A673 (cell line): ENCODE measurements at regions not wholly inside any gene's neighbourhood (a gene's known extent, or its start where the extent isn't known, plus 50 kb on each side); places are given as distances from the start of the nearest gene placed in this dataset.

Experiments
- BruUV-seq: library from RNA; stranded (reverse); fragments of 400-500 nt; replicated peaks from 2 replicates; lab custom pipeline; 2021; lab: Mats Ljungman, UMichigan
- CTCF ChIA-PET: fragments of 300-600 bp; sonication (Branson Sonifier 250); formaldehyde crosslinking; loops from one replicate; lab custom pipeline; 2022; ENCODE audit warnings: antibody characterized with exemption; lab: Charles Lee
- POLR2A ChIA-PET: fragments of 300-600 bp; sonication (Branson Sonifier 250); formaldehyde crosslinking; loops from one replicate; lab custom pipeline; 2022; ENCODE audit warnings: antibody characterized with exemption; ENCODE audit not compliant: low non-redundant PET; lab: Charles Lee
- DNase-seq: peaks from one replicate; pipeline ENCODE4 v3.0.0-alpha.2; 2015; ENCODE audit warnings: low spot score
- H3K27ac ChIP-seq: fragments of 200-600 bp; sonication (generic); 2 replicates; pipeline ENCODE4 v1.5.1; 2016; ENCODE audit warnings: mixed run types, low read depth, mild to moderate bottlenecking, mixed read lengths, antibody characterized with exemption, low read length; ENCODE audit not compliant: poor library complexity, severe bottlenecking
- H3K27me3 ChIP-seq: fragments of 200-600 bp; sonication (generic); replicated peaks from 2 replicates; pipeline ENCODE4 v1.6.1; 2017; ENCODE audit warnings: mixed run types, low read depth, mild to moderate bottlenecking, mixed read lengths, antibody characterized with exemption, low read length; ENCODE audit not compliant: insufficient read depth, poor library complexity
- H3K36me3 ChIP-seq: fragments of 200-600 bp; sonication (generic); 2 replicates; pipeline ENCODE4 v1.6.1; 2016; ENCODE audit warnings: mixed run types, mild to moderate bottlenecking, mixed read lengths, antibody characterized with exemption, low read length; ENCODE audit not compliant: insufficient read depth, poor library complexity, severe bottlenecking
- H3K4me1 ChIP-seq: fragments of 200-600 bp; sonication (generic); 2 replicates; pipeline ENCODE4 v1.6.1; 2017; ENCODE audit warnings: mixed run types, mild to moderate bottlenecking, mixed read lengths, antibody characterized with exemption, low read length; ENCODE audit not compliant: insufficient read depth, poor library complexity, severe bottlenecking
- H3K4me3 ChIP-seq: fragments of 200-600 bp; sonication (generic); 2 replicates; pipeline ENCODE4 v1.5.1; 2016; ENCODE audit warnings: low read depth, mixed run types, mild to moderate bottlenecking, mixed read lengths, low read length; ENCODE audit not compliant: poor library complexity, severe bottlenecking
- H3K9me3 ChIP-seq: fragments of 200-600 bp; sonication (generic); 2 replicates; pipeline ENCODE4 v1.6.1; 2016; ENCODE audit warnings: mixed run types, low read depth, mild to moderate bottlenecking, mixed read lengths, antibody characterized with exemption, low read length; ENCODE audit not compliant: poor library complexity, severe bottlenecking
- EZH2 ChIP-seq: fragments of 200-600 bp; sonication (generic); IDR thresholded peaks from 2 replicates; pipeline ENCODE4 v1.6.1; 2017; ENCODE audit warnings: borderline replicate concordance, low read depth, mild to moderate bottlenecking, mixed read lengths, antibody characterized with exemption, low read length; ENCODE audit not compliant: poor library complexity, severe bottlenecking
- intact Hi-C: fragments of 100-400 bp; cut with micrococcal nuclease; formaldehyde crosslinking; loops from one replicate; pipeline ENCODE4 v1.10.0; 2022; ENCODE audit not compliant: unreplicated experiment
- TF ChIP-seq, protein P1 (sequence below): fragments of 300-800, 200-600 bp; sonication (generic); conservative IDR thresholded peaks from 2 replicates; pipeline ENCODE4 v1.5.1; 2017; ENCODE audit warnings: low read depth, mild to moderate bottlenecking, antibody characterized with exemption, low read length, moderate library complexity, mixed read lengths

DNA sequence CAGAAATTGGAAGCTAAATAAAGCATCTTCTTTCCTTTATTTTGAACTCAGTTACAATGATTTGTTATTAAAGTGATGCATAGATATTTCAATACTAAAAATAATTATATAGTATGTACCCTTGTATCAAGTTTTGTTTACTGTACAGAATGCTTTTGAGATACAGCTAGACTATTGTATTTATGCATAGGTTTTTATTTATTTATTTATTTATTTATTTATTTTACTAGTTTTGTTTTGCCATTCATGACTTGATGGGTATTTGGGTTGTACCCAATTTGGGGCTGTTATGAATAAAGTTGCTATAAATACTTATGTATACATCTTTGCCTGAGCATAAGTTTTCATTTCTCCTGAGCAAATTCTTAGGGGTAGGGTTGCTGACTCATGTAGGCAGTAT is 118.7 kb upstream of the NXPH2 start:
- Histone ChIP-seq H3K4me1 (no peaks in the 10 kb centered on the region), H3K9me3 (no peaks in the 10 kb centered on the region), H3K36me3 (no peaks in the 10 kb centered on the region), H3K4me3 (no peak overlapping the region), H3K27ac (no peak overlapping the region), H3K27me3 (no peaks in the 10 kb centered on the region)
- BruUV-seq, result no TSS peak
- POLR2A ChIA-PET, result no interaction called here
- DNase-seq, result no peak
- intact Hi-C loops, result no loop called here
- TF ChIP-seq EZH2, result no peak
- TF ChIP-seq, protein P1, sequence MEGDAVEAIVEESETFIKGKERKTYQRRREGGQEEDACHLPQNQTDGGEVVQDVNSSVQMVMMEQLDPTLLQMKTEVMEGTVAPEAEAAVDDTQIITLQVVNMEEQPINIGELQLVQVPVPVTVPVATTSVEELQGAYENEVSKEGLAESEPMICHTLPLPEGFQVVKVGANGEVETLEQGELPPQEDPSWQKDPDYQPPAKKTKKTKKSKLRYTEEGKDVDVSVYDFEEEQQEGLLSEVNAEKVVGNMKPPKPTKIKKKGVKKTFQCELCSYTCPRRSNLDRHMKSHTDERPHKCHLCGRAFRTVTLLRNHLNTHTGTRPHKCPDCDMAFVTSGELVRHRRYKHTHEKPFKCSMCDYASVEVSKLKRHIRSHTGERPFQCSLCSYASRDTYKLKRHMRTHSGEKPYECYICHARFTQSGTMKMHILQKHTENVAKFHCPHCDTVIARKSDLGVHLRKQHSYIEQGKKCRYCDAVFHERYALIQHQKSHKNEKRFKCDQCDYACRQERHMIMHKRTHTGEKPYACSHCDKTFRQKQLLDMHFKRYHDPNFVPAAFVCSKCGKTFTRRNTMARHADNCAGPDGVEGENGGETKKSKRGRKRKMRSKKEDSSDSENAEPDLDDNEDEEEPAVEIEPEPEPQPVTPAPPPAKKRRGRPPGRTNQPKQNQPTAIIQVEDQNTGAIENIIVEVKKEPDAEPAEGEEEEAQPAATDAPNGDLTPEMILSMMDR, result no peak
- CTCF ChIA-PET, result no interaction called here

DNA sequence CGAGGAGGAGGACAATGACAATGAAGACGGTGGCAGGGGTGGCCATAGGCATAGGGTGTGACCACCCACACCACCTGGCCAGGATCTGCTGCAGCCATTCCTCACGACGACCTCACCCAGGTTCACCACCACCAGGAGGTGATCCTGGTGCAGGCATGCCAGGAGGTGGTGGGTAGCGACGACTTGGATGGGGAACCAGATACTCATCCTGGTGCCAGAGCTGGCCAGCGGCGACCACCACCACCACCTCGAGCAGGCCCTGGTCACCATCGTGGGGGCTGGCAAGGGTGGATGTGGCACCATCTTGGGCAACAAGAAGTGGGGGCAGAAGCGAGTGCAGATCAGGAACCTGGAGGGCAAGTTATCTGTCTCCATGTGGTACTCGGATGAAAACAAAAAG is 117.1 kb upstream of the NXPH2 start:
- Histone ChIP-seq H3K27me3 (no peaks in the 10 kb centered on the region), H3K9me3 (no peaks in the 10 kb centered on the region), H3K27ac (no peak overlapping the region), H3K4me3 (no peak overlapping the region), H3K36me3 (no peaks in the 10 kb centered on the region), H3K4me1 (no peaks in the 10 kb centered on the region)
- DNase-seq, result no peak
- POLR2A ChIA-PET, result no interaction called here
- TF ChIP-seq, protein P1, result no peak
- TF ChIP-seq EZH2, result no peak
- intact Hi-C loops, result no loop called here
- no TSS peak for BruUV-seq
- CTCF ChIA-PET, result no interaction called here

DNA sequence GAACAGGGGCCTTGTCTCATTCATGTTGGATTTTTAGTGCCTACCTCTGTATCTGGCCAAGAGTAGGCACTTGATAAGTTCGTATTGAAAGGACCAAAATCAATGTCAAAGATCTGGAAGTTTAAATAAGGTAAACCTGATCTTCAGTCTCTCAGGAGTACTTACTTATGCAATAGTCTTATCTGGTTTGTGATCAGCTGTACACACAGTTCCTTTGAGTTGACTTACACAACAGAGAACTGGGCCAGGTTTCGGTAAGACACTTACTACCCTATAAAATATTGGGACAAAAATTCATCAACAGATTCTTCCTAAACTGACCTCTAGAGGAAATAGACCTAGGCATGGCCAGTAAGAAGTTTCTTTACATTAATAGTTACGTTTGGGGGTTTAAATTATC is 113.6 kb upstream of the NXPH2 start:
- H3K4me3 ChIP-seq, result no peak overlapping the region
- no peaks in the 10 kb centered on the region for H3K27me3 ChIP-seq
- intact Hi-C loops, result no loop called here
- no peaks in the 10 kb centered on the region for H3K4me1 ChIP-seq
- CTCF ChIA-PET, result no interaction called here
- H3K9me3 ChIP-seq, result no peaks in the 10 kb centered on the region
- TF ChIP-seq EZH2, result no peak
- TF ChIP-seq, protein P1, result no peak
- H3K36me3 ChIP-seq, result no peaks in the 10 kb centered on the region
- no TSS peak for BruUV-seq
- DNase-seq, result no peak
- POLR2A ChIA-PET, result no interaction called here
- H3K27ac ChIP-seq, result no peak overlapping the region
